IPS-18a (cell line): ENCODE measurements at regions not wholly inside any gene's neighbourhood (a gene's known extent, or its start where the extent isn't known, plus 50 kb on each side); places are given as distances from the start of the nearest gene placed in this dataset.

ENCODE experiments used
- H3K27ac ChIP-seq: one replicate; pipeline ENCODE4 v1.5.1; 2013; ENCODE audit warnings: low read length
- H3K27me3 ChIP-seq: one replicate; pipeline ENCODE4 v1.6.1; 2013; ENCODE audit warnings: mild to moderate bottlenecking, low read length; ENCODE audit not compliant: control insufficient read depth, insufficient read depth
- H3K36me3 ChIP-seq: one replicate; pipeline ENCODE4 v1.6.1; 2013; ENCODE audit warnings: low read depth, low read length; ENCODE audit not compliant: control insufficient read depth
- H3K4me1 ChIP-seq: one replicate; pipeline ENCODE4 v1.6.1; 2013; ENCODE audit warnings: low read depth, low read length; ENCODE audit not compliant: control insufficient read depth
- H3K4me3 ChIP-seq: one replicate; pipeline ENCODE4 v1.5.1; 2013; ENCODE audit warnings: low read length
- H3K9ac ChIP-seq: one replicate; pipeline ENCODE4 v1.6.1; 2013; ENCODE audit warnings: mild to moderate bottlenecking, low read length, moderate library complexity
- H3K9me3 ChIP-seq: one replicate; pipeline ENCODE4 v1.6.1; 2013; ENCODE audit warnings: low read depth, low read length; ENCODE audit not compliant: control insufficient read depth

GRCh38 chr11:15379483-15379882 lies 264.8 kb downstream of the INSC start:
- no peak overlapping the region for H3K27ac ChIP-seq
- no peaks in the 10 kb centered on the region for H3K36me3 ChIP-seq
- H3K4me1 ChIP-seq, result no peaks in the 10 kb centered on the region
- H3K27me3 ChIP-seq, result no peaks in the 10 kb centered on the region
- H3K4me3 ChIP-seq, result no peak overlapping the region
- H3K9ac ChIP-seq, result no peak overlapping the region
- H3K9me3 ChIP-seq, result peaks cover 13% of the 10 kb centered on the region

GRCh38 chr11:15390857-15391256 lies 276.1 kb downstream of the INSC start:
- no peak overlapping the region for H3K9ac ChIP-seq
- H3K4me3 ChIP-seq, result no peak overlapping the region
- no peaks in the 10 kb centered on the region for H3K4me1 ChIP-seq
- H3K36me3 ChIP-seq, result no peaks in the 10 kb centered on the region
- H3K9me3 ChIP-seq, result no peaks in the 10 kb centered on the region
- H3K27ac ChIP-seq, result no peak overlapping the region
- H3K27me3 ChIP-seq, result no peaks in the 10 kb centered on the region

GRCh38 chr11:15396778-15397177 lies 282.1 kb downstream of the INSC start:
- Histone ChIP-seq H3K9me3 (peaks cover 3% of the 10 kb centered on the region), H3K4me3 (no peak overlapping the region), H3K9ac (no peak overlapping the region), H3K27ac (no peak overlapping the region), H3K4me1 (no peaks in the 10 kb centered on the region), H3K36me3 (no peaks in the 10 kb centered on the region), H3K27me3 (no peaks in the 10 kb centered on the region)

- no peak overlapping the region for H3K27ac ChIP-seq
- H3K36me3 ChIP-seq, result no peaks in the 10 kb centered on the region
- H3K4me3 ChIP-seq, result no peak overlapping the region
- no peaks in the 10 kb centered on the region for H3K27me3 ChIP-seq
- H3K9ac ChIP-seq, result no peak overlapping the region
- H3K4me1 ChIP-seq, result no peaks in the 10 kb centered on the region
- no peaks in the 10 kb centered on the region for H3K9me3 ChIP-seq
These were observed 292.2 kb downstream of the INSC start for GRCh38 chr11:15406851-15407351.

GRCh38 chr11:15412054-15412453 lies 297.3 kb downstream of the INSC start:
- Histone ChIP-seq H3K9me3 (no peaks in the 10 kb centered on the region), H3K9ac (no peak overlapping the region), H3K27me3 (no peaks in the 10 kb centered on the region), H3K4me3 (no peak overlapping the region), H3K4me1 (no peaks in the 10 kb centered on the region), H3K27ac (no peak overlapping the region), H3K36me3 (no peaks in the 10 kb centered on the region)

- Histone ChIP-seq H3K27ac (no peak overlapping the region), H3K9me3 (no peaks in the 10 kb centered on the region), H3K27me3 (no peaks in the 10 kb centered on the region), H3K36me3 (no peaks in the 10 kb centered on the region), H3K4me1 (no peaks in the 10 kb centered on the region), H3K9ac (no peak overlapping the region), H3K4me3 (no peak overlapping the region)
These were observed 304.2 kb downstream of the INSC start for GRCh38 chr11:15418921-15419320.

GRCh38 chr11:15419696-15420095 lies 305.0 kb downstream of the INSC start:
- Histone ChIP-seq H3K4me3 (no peak overlapping the region), H3K27me3 (no peaks in the 10 kb centered on the region), H3K4me1 (no peaks in the 10 kb centered on the region), H3K27ac (no peak overlapping the region), H3K9me3 (no peaks in the 10 kb centered on the region), H3K36me3 (no peaks in the 10 kb centered on the region), H3K9ac (no peak overlapping the region)

- no peak overlapping the region for H3K4me3 ChIP-seq
- no peaks in the 10 kb centered on the region for H3K9me3 ChIP-seq
- H3K4me1 ChIP-seq, result no peaks in the 10 kb centered on the region
- no peaks in the 10 kb centered on the region for H3K27me3 ChIP-seq
- no peaks in the 10 kb centered on the region for H3K36me3 ChIP-seq
- H3K27ac ChIP-seq, result no peak overlapping the region
- H3K9ac ChIP-seq, result no peak overlapping the region
These were observed 315.7 kb downstream of the INSC start for GRCh38 chr11:15430381-15430780.

- H3K9me3 ChIP-seq, result no peaks in the 10 kb centered on the region
- H3K36me3 ChIP-seq, result no peaks in the 10 kb centered on the region
- H3K27me3 ChIP-seq, result no peaks in the 10 kb centered on the region
- no peaks in the 10 kb centered on the region for H3K4me1 ChIP-seq
- H3K27ac ChIP-seq, result no peak overlapping the region
- H3K9ac ChIP-seq, result no peak overlapping the region
- H3K4me3 ChIP-seq, result no peak overlapping the region
These were observed 319.8 kb downstream of the INSC start for GRCh38 chr11:15434529-15434928.

- no peaks in the 10 kb centered on the region for H3K27me3 ChIP-seq
- H3K27ac ChIP-seq, result no peak overlapping the region
- H3K9me3 ChIP-seq, result no peaks in the 10 kb centered on the region
- peaks cover 5% of the 10 kb centered on the region for H3K4me1 ChIP-seq
- H3K4me3 ChIP-seq, result no peak overlapping the region
- no peak overlapping the region for H3K9ac ChIP-seq
- H3K36me3 ChIP-seq, result no peaks in the 10 kb centered on the region
These were observed 331.6 kb downstream of the INSC start for GRCh38 chr11:15446315-15446714.

GRCh38 chr11:15446929-15447328 lies 332.2 kb downstream of the INSC start:
- H3K27me3 ChIP-seq, result no peaks in the 10 kb centered on the region
- peaks cover 5% of the 10 kb centered on the region for H3K4me1 ChIP-seq
- H3K9ac ChIP-seq, result no peak overlapping the region
- no peaks in the 10 kb centered on the region for H3K9me3 ChIP-seq
- H3K27ac ChIP-seq, result no peak overlapping the region
- H3K4me3 ChIP-seq, result no peak overlapping the region
- no peaks in the 10 kb centered on the region for H3K36me3 ChIP-seq

- no peak overlapping the region for H3K9ac ChIP-seq
- no peaks in the 10 kb centered on the region for H3K36me3 ChIP-seq
- no peak overlapping the region for H3K4me3 ChIP-seq
- no peaks in the 10 kb centered on the region for H3K27me3 ChIP-seq
- H3K27ac ChIP-seq, result no peak overlapping the region
- peaks cover 5% of the 10 kb centered on the region for H3K4me1 ChIP-seq
- no peaks in the 10 kb centered on the region for H3K9me3 ChIP-seq
These were observed 337.0 kb downstream of the INSC start for GRCh38 chr11:15451713-15452112.
